ENCODE measurements at regions not wholly inside any gene's neighbourhood (a gene's known extent, or its start where the extent isn't known, plus 50 kb on each side); places are given as distances from the start of the nearest gene placed in this dataset.
"Not testable (repeated sequence)": the region's sequence is repeated elsewhere in the genome, so short reads cannot be mapped to it uniquely, and the experiment has no call there.

GRCh38 chr14:66311058-66311457 lies 175.1 kb upstream of the CCDC196 start:
- in situ Hi-C loops (cut with HindIII; ENCODE audit: low sequenced_read_pairs), result no loop called here

GRCh38 chr14:66311990-66312389 lies 174.2 kb upstream of the CCDC196 start:
- in situ Hi-C loops (cut with HindIII; ENCODE audit: low sequenced_read_pairs), result no loop called here

- in situ Hi-C loops (cut with HindIII; ENCODE audit: low sequenced_read_pairs), result no loop called here
Observed at GRCh38 chr14:66312451-66312850, 173.7 kb upstream of the CCDC196 start.

GRCh38 chr14:66315098-66315497 lies 171.1 kb upstream of the CCDC196 start:
- in situ Hi-C loops (cut with HindIII; ENCODE audit: low sequenced_read_pairs), result no loop called here

- in situ Hi-C loops (cut with HindIII; ENCODE audit: low sequenced_read_pairs), result no loop called here
Observed at GRCh38 chr14:66315548-66315947, 170.6 kb upstream of the CCDC196 start.

- in situ Hi-C loops (cut with HindIII; ENCODE audit: low sequenced_read_pairs), result no loop called here
Observed at GRCh38 chr14:66322564-66322963, 163.6 kb upstream of the CCDC196 start.

- in situ Hi-C loops (cut with HindIII; ENCODE audit: low sequenced_read_pairs), result no loop called here
Observed at GRCh38 chr14:66330228-66330627, 155.9 kb upstream of the CCDC196 start.

GRCh38 chr14:66330916-66331315 lies 155.3 kb upstream of the CCDC196 start:
- in situ Hi-C loops (cut with HindIII; ENCODE audit: low sequenced_read_pairs), result no loop called here

GRCh38 chr14:66333293-66333692 lies 152.9 kb upstream of the CCDC196 start:
- in situ Hi-C loops (cut with HindIII; ENCODE audit: low sequenced_read_pairs), result not testable (repeated sequence)

GRCh38 chr14:66341239-66341638 lies 144.9 kb upstream of the CCDC196 start:
- in situ Hi-C loops (cut with HindIII; ENCODE audit: low sequenced_read_pairs), result no loop called here

- in situ Hi-C loops (cut with HindIII; ENCODE audit: low sequenced_read_pairs), result no loop called here
Observed at GRCh38 chr14:66345986-66346385, 140.2 kb upstream of the CCDC196 start.

- in situ Hi-C loops (cut with HindIII; ENCODE audit: low sequenced_read_pairs), result no loop called here
Observed at GRCh38 chr14:66351310-66351709, 134.9 kb upstream of the CCDC196 start.

- in situ Hi-C loops (cut with HindIII; ENCODE audit: low sequenced_read_pairs), result no loop called here
Observed at GRCh38 chr14:66359500-66359899, 126.7 kb upstream of the CCDC196 start.

GRCh38 chr14:66360366-66360926 lies 125.7 kb upstream of the CCDC196 start:
- in situ Hi-C loops (cut with HindIII; ENCODE audit: low sequenced_read_pairs), result no loop called here

- in situ Hi-C loops (cut with HindIII; ENCODE audit: low sequenced_read_pairs), result no loop called here
Observed at GRCh38 chr14:66361013-66361412, 125.2 kb upstream of the CCDC196 start.

- in situ Hi-C loops (cut with HindIII; ENCODE audit: low sequenced_read_pairs), result no loop called here
Observed at GRCh38 chr14:66365388-66365787, 120.8 kb upstream of the CCDC196 start.

GRCh38 chr14:66369157-66369697 lies 116.9 kb upstream of the CCDC196 start:
- in situ Hi-C loops (cut with HindIII; ENCODE audit: low sequenced_read_pairs), result no loop called here

- in situ Hi-C loops (cut with HindIII; ENCODE audit: low sequenced_read_pairs), result no loop called here
Observed at GRCh38 chr14:66371776-66372175, 114.4 kb upstream of the CCDC196 start.

GRCh38 chr14:66375046-66375964 lies 110.9 kb upstream of the CCDC196 start:
- in situ Hi-C loops (cut with HindIII; ENCODE audit: low sequenced_read_pairs), result no loop called here

GRCh38 chr14:66377574-66377973 lies 108.6 kb upstream of the CCDC196 start:
- in situ Hi-C loops (cut with HindIII; ENCODE audit: low sequenced_read_pairs), result no loop called here

GRCh38 chr14:66378712-66379505 lies 107.3 kb upstream of the CCDC196 start:
- in situ Hi-C loops (cut with HindIII; ENCODE audit: low sequenced_read_pairs), result no loop called here

Measured in DLD1 (cell line).